Prostate gland (tissue), 2 donors: ENCODE measurements at regions not wholly inside any gene's neighbourhood (a gene's known extent, or its start where the extent isn't known, plus 50 kb on each side); places are given as distances from the start of the nearest gene placed in this dataset.
A peak's percentile ranks its signal among the peaks of the same experiment; 100 is the strongest.

Source experiments
- DNase-seq: peaks from one replicate; pipeline ENCODE4 v3.0.0-alpha.2; 2019; ENCODE audit warnings: low spot score
- H3K27ac ChIP-seq, 2 donors: fragments of 200-600 bp; sonication (generic); 2 replicates each; pipeline ENCODE4 v1.5.1; 2017 to 2019
- H3K27me3 ChIP-seq: fragments of 200-600 bp; sonication (generic); replicated peaks from 2 replicates; pipeline ENCODE4 v1.5.1; 2019; ENCODE audit not compliant: insufficient read depth
- H3K36me3 ChIP-seq, 2 donors: fragments of 200-600 bp; sonication (generic); 1 replicate in 1 of 2; 2 replicates in 1 of 2; pipeline versions ENCODE4 v1.5.1 to v1.8.1; 2017 to 2019
- H3K4me1 ChIP-seq: fragments of 200-600 bp; sonication (generic); replicated peaks from 2 replicates; pipeline ENCODE4 v1.5.1; 2019
- H3K4me3 ChIP-seq, 2 donors: fragments of 200-600 bp; sonication (generic); 2 replicates each; pipeline ENCODE4 v1.5.1; 2017 to 2019
- H3K9me3 ChIP-seq: fragments of 200-600 bp; sonication (generic); 2 replicates; pipeline ENCODE4 v1.5.1; 2017
- CTCF ChIP-seq, 4 experiments: fragments of 200-600 bp in 2 of 4; fragments of 450-650 bp in 2 of 4; sonication (generic) in 2 of 4; IDR thresholded peaks; 1 replicate in 3 of 4; 2 replicates in 1 of 4; pipeline ENCODE4 v1.5.1; 2016 to 2019; ENCODE audit warnings: antibody characterized with exemption in 4 of 4, mild to moderate bottlenecking in 2 of 4, moderate library complexity in 2 of 4
- POLR2A ChIP-seq: fragments of 450-650 bp; IDR thresholded peaks from one replicate; pipeline ENCODE4 v1.6.1; 2016; ENCODE audit warnings: antibody characterized with exemption, mild to moderate bottlenecking
- POLR2AphosphoS5 ChIP-seq: sonication (generic); formaldehyde crosslinking; IDR thresholded peaks from one replicate; pipeline ENCODE4 v1.6.1; 2017; ENCODE audit warnings: antibody characterized with exemption
- WGBS: methylation state at CpG from one replicate; pipeline ENCODE4 v1.1.5; 2018; 5-methylcytosine and 5-hydroxymethylcytosine counted together
- intact Hi-C: fragments of 100-400 bp; cut with DNase I; formaldehyde crosslinking; loops from one replicate; pipeline ENCODE4 v1.14.2; 2022

GRCh38 chr6:89028774-89029173, 51.8 kb upstream of the PNRC1 start:
- no peaks in the 10 kb centered on the region for H3K4me1 ChIP-seq
- H3K9me3 ChIP-seq = no peaks in the 10 kb centered on the region
- H3K36me3 ChIP-seq = no peaks in the 10 kb centered on the region
- intact Hi-C loops = no loop called here
- no peak overlapping the region for H3K27ac ChIP-seq
- H3K4me3 ChIP-seq = no peak overlapping the region
- WGBS = 98% methylated on average over 6 of the region's 6 CpGs
- H3K27me3 ChIP-seq = no peaks in the 10 kb centered on the region
- no peak for DNase-seq
- TF ChIP-seq POLR2A = no peak
- no peak for TF ChIP-seq POLR2AphosphoS5
- no peak for TF ChIP-seq CTCF (IDR thresholded peaks at IDR 0.05)

- intact Hi-C loops = no loop called here
- TF ChIP-seq CTCF (IDR thresholded peaks at IDR 0.05) (no peak), POLR2AphosphoS5 (peak; percentile 14)
- H3K9me3 ChIP-seq = no peaks in the 10 kb centered on the region
Measured at GRCh38 chr6:89027756-89028155, 52.8 kb upstream of the PNRC1 start.

GRCh38 chr6:89026151-89026550, 54.4 kb upstream of the PNRC1 start:
- intact Hi-C loops = no loop called here
- WGBS = 95% methylated on average over 4 of the region's 4 CpGs
- no peak for TF ChIP-seq POLR2AphosphoS5
- no peak for TF ChIP-seq CTCF (IDR thresholded peaks at IDR 0.05)
- no peak for TF ChIP-seq POLR2A
- peaks cover 6% of the 10 kb centered on the region for H3K4me1 ChIP-seq
- no peak overlapping the region for H3K27ac ChIP-seq
- no peaks in the 10 kb centered on the region for H3K9me3 ChIP-seq
- no peaks in the 10 kb centered on the region for H3K27me3 ChIP-seq
- DNase-seq = no peak
- H3K36me3 ChIP-seq = no peaks in the 10 kb centered on the region
- no peak overlapping the region for H3K4me3 ChIP-seq

More at GRCh38 chr6:89027756-89028155, 52.8 kb upstream of the PNRC1 start:
- Histone ChIP-seq H3K27me3 (no peaks in the 10 kb centered on the region), H3K4me3 (no peak overlapping the region), H3K36me3 (no peaks in the 10 kb centered on the region), H3K27ac (no peak overlapping the region), H3K4me1 (peaks cover 6% of the 10 kb centered on the region)
- WGBS = 26% methylated on average over 2 of the region's 2 CpGs
- DNase-seq = no peak

GRCh38 chr6:89025633-89026032, 54.9 kb upstream of the PNRC1 start:
- H3K27me3 ChIP-seq = no peaks in the 10 kb centered on the region
- DNase-seq = no peak
- TF ChIP-seq CTCF (IDR thresholded peaks at IDR 0.05) (no peak), POLR2AphosphoS5 (no peak), POLR2A (no peak)
- no peaks in the 10 kb centered on the region for H3K9me3 ChIP-seq
- H3K4me1 ChIP-seq = peaks cover 6% of the 10 kb centered on the region
- intact Hi-C loops = no loop called here
- H3K27ac ChIP-seq = no peak overlapping the region
- no peaks in the 10 kb centered on the region for H3K36me3 ChIP-seq
- H3K4me3 ChIP-seq = no peak overlapping the region
- WGBS = 66% methylated on average over 3 of the region's 3 CpGs

GRCh38 chr6:89024456-89024855, 56.1 kb upstream of the PNRC1 start:
- Histone ChIP-seq H3K4me3 (no peak overlapping the region), H3K36me3 (no peaks in the 10 kb centered on the region), H3K27ac (peak overlapping the region in 1 of 2 donors; percentile 53), H3K4me1 (peaks cover 6% of the 10 kb centered on the region), H3K9me3 (no peaks in the 10 kb centered on the region), H3K27me3 (no peaks in the 10 kb centered on the region)
- TF ChIP-seq CTCF (IDR thresholded peaks at IDR 0.05) (no peak), POLR2AphosphoS5 (no peak), POLR2A (no peak)
- intact Hi-C loops = loop anchor here (5.0 kb wide), 1 partner anchor 58 kb away; the partner anchor contains the start of gene PNRC1
- WGBS = 75% methylated on average over 2 of the region's 2 CpGs
- DNase-seq = no peak
